IMR-90 (cell line): ENCODE measurements at regions not wholly inside any gene's neighbourhood (a gene's known extent, or its start where the extent isn't known, plus 50 kb on each side); places are given as distances from the start of the nearest gene placed in this dataset.

Experiments
- ATAC-seq: fragments of 200-7000 bp; cut with Tn5 transposase; 2 replicates; pipeline ENCODE4 v1.9.1; 2020; ENCODE audit warnings: low read depth, mild to moderate bottlenecking, moderate library complexity
- BruUV-seq: library from RNA; stranded (reverse); fragments of 400-500 nt; replicated peaks from 2 replicates; lab custom pipeline; 2021; lab: Mats Ljungman, UMichigan
- CTCF ChIA-PET: fragments of 300-600 bp; formaldehyde crosslinking; extraction: SDS; loops from one replicate; lab custom pipeline; 2021; ENCODE audit warnings: antibody characterized with exemption; lab: Yijun Ruan, JAX
- POLR2A ChIA-PET: fragments of 300-600 bp; sonication (Branson Sonifier 250); formaldehyde crosslinking; loops from one replicate; lab custom pipeline; 2022; ENCODE audit warnings: antibody characterized with exemption; ENCODE audit not compliant: unreplicated experiment; lab: Charles Lee
- DNase-seq: peaks from one replicate; pipeline ENCODE4 v3.0.0; 2013
- H2AFZ ChIP-seq: replicated peaks from 2 replicates; pipeline ENCODE3; 2013; ENCODE audit warnings: low read length, mild to moderate bottlenecking; ENCODE audit not compliant: poor library complexity
- H2AK5ac ChIP-seq: 2 replicates; pipeline ENCODE4 v1.6.1; 2013; ENCODE audit warnings: low read depth, low read length, inconsistent platforms
- H2AK9ac ChIP-seq: replicated peaks from 2 replicates; pipeline ENCODE3; 2013; ENCODE audit warnings: mild to moderate bottlenecking, low read depth, low read length, moderate library complexity; ENCODE audit not compliant: poor library complexity
- H2BK120ac ChIP-seq: 2 replicates; pipeline ENCODE4 v1.6.1; 2013; ENCODE audit warnings: low read depth, low read length, inconsistent platforms
- H2BK15ac ChIP-seq: 3 replicates; pipeline ENCODE4 v1.6.1; 2013; ENCODE audit warnings: low read depth, low read length, inconsistent platforms
- H2BK20ac ChIP-seq: 2 replicates; pipeline ENCODE4 v1.6.1; 2013; ENCODE audit warnings: low read depth, mild to moderate bottlenecking, inconsistent platforms, low read length, moderate library complexity
- H2BK5ac ChIP-seq: 2 replicates; pipeline ENCODE4 v1.6.1; 2013; ENCODE audit warnings: mild to moderate bottlenecking, low read depth, low read length, inconsistent platforms; ENCODE audit not compliant: poor library complexity, severe bottlenecking
- H3K14ac ChIP-seq: replicated peaks from 2 replicates; pipeline ENCODE4 v1.6.1; 2013; ENCODE audit warnings: low read depth, low read length, inconsistent platforms
- H3K18ac ChIP-seq: 2 replicates; pipeline ENCODE4 v1.6.1; 2013; ENCODE audit warnings: low read depth, low read length, control low read depth
- H3K23ac ChIP-seq: 2 replicates; pipeline ENCODE4 v1.6.1; 2013; ENCODE audit warnings: low read depth, low read length, inconsistent platforms
- H3K27ac ChIP-seq: 2 replicates; pipeline ENCODE4 v1.5.1; 2013; ENCODE audit warnings: mild to moderate bottlenecking, control low read depth, low read length; ENCODE audit not compliant: insufficient read depth
- H3K27me3 ChIP-seq: 2 replicates; pipeline ENCODE4 v1.6.1; 2013; ENCODE audit warnings: low read length; ENCODE audit not compliant: control insufficient read depth, insufficient read depth
- H3K36me3 ChIP-seq: 2 replicates; pipeline ENCODE4 v1.6.1; 2013; ENCODE audit warnings: low read length, mixed read lengths; ENCODE audit not compliant: control insufficient read depth, insufficient read depth
- H3K4ac ChIP-seq: 2 replicates; pipeline ENCODE4 v1.6.1; 2013; ENCODE audit warnings: low read depth, low read length, inconsistent platforms
- H3K4me1 ChIP-seq: 2 replicates; pipeline ENCODE4 v1.6.1; 2013; ENCODE audit warnings: low read length, mixed read lengths; ENCODE audit not compliant: control insufficient read depth, insufficient read depth
- H3K4me2 ChIP-seq: 2 replicates; pipeline ENCODE4 v1.6.1; 2013; ENCODE audit warnings: low read depth, mild to moderate bottlenecking, control low read depth, low read length, moderate library complexity
- H3K4me3 ChIP-seq: 2 replicates; pipeline ENCODE4 v1.5.1; 2013; ENCODE audit warnings: low read depth, mild to moderate bottlenecking, control low read depth, low read length, moderate library complexity; ENCODE audit not compliant: insufficient read depth
- H3K56ac ChIP-seq: 2 replicates; pipeline ENCODE4 v1.6.1; 2013; ENCODE audit warnings: low read length, inconsistent platforms; ENCODE audit not compliant: insufficient read depth; ENCODE audit errors: extremely low read depth
- H3K79me1 ChIP-seq, 2 experiments: 2 replicates each; pipeline ENCODE4 v1.6.1; 2013; ENCODE audit warnings: low read length in 2 of 2, inconsistent platforms in 1 of 2, low read depth in 1 of 2
- H3K9ac ChIP-seq: 2 replicates; pipeline ENCODE4 v1.6.1; 2013; ENCODE audit warnings: low read depth, low read length, control low read depth
- H3K9me1 ChIP-seq: 2 replicates; pipeline ENCODE4 v1.6.1; 2013; ENCODE audit warnings: low read length, inconsistent platforms; ENCODE audit not compliant: insufficient read depth
- H3K9me3 ChIP-seq: 2 replicates; pipeline ENCODE4 v1.6.1; 2013; ENCODE audit warnings: low read length; ENCODE audit not compliant: control insufficient read depth, insufficient read depth
- H4K20me1 ChIP-seq: 2 replicates; pipeline ENCODE4 v1.6.1; 2013; ENCODE audit warnings: low read length, inconsistent platforms; ENCODE audit not compliant: insufficient read depth
- H4K5ac ChIP-seq: 2 replicates; pipeline ENCODE4 v1.6.1; 2013; ENCODE audit warnings: mild to moderate bottlenecking, low read depth, low read length, control low read depth
- H4K8ac ChIP-seq, 2 experiments: 2 replicates each; pipeline ENCODE4 v1.6.1; 2013; ENCODE audit warnings: low read depth in 2 of 2, low read length in 2 of 2, control low read depth in 1 of 2, inconsistent platforms in 1 of 2
- H4K91ac ChIP-seq: 2 replicates; pipeline ENCODE4 v1.6.1; 2013; ENCODE audit warnings: low read depth, low read length, inconsistent platforms; ENCODE audit not compliant: insufficient read depth
- BHLHE40 ChIP-seq: fragments of 150-350 bp; IDR thresholded peaks from 2 replicates; pipeline ENCODE4 v1.6.1; 2016; ENCODE audit warnings: mild to moderate bottlenecking, low read depth, low read length
- CEBPB ChIP-seq: IDR thresholded peaks from 2 replicates; pipeline ENCODE4 v1.6.1; 2012; ENCODE audit warnings: low read depth, low read length, improper control_type of control experiment
- CHD1 ChIP-seq: IDR thresholded peaks from 2 replicates; pipeline ENCODE4 v1.6.1; 2012; ENCODE audit warnings: low read depth, low read length, improper control_type of control experiment
- FOS ChIP-seq: fragments of 150-350 bp; IDR thresholded peaks from 2 replicates; pipeline ENCODE4 v1.6.1; 2016; ENCODE audit warnings: low read depth, low read length
- MAFK ChIP-seq: IDR thresholded peaks from 2 replicates; pipeline ENCODE4 v1.6.1; 2012; ENCODE audit warnings: low read depth, low read length, improper control_type of control experiment
- MAZ ChIP-seq: IDR thresholded peaks from 2 replicates; pipeline ENCODE4 v1.6.1; 2012; ENCODE audit warnings: low read depth, mild to moderate bottlenecking, low read length, improper control_type of control experiment, moderate library complexity, borderline replicate concordance
- MXI1 ChIP-seq: IDR thresholded peaks from 2 replicates; pipeline ENCODE4 v1.6.1; 2012; ENCODE audit warnings: low read depth, mild to moderate bottlenecking, low read length, moderate library complexity, borderline replicate concordance
- NFE2L2 ChIP-seq: fragments of 150-350 bp; IDR thresholded peaks from 2 replicates; pipeline ENCODE4 v1.6.1; 2016; ENCODE audit warnings: low read depth, mild to moderate bottlenecking, low read length
- POLR2A ChIP-seq: IDR thresholded peaks from 2 replicates; pipeline ENCODE4 v1.6.1; 2012; ENCODE audit warnings: mild to moderate bottlenecking, low read depth, low read length
- RAD21 ChIP-seq: IDR thresholded peaks from 2 replicates; pipeline ENCODE4 v1.6.1; 2012; ENCODE audit warnings: low read length, improper control_type of control experiment
- RCOR1 ChIP-seq: IDR thresholded peaks from 2 replicates; pipeline ENCODE4 v1.6.1; 2012; ENCODE audit warnings: mild to moderate bottlenecking, low read length, improper control_type of control experiment; ENCODE audit not compliant: insufficient replicate concordance
- RFX5 ChIP-seq: IDR thresholded peaks from 2 replicates; pipeline ENCODE4 v1.8.0; 2012; ENCODE audit warnings: low read depth, mild to moderate bottlenecking, low read length, moderate library complexity
- SMC3 ChIP-seq: fragments of 150-350 bp; IDR thresholded peaks from 2 replicates; pipeline ENCODE4 v1.6.1; 2016; ENCODE audit warnings: low read depth, mild to moderate bottlenecking, antibody characterized with exemption, low read length, moderate library complexity
- WGBS, 2 experiments: methylation state at CpG; one replicate each; pipeline versions ENCODE4 v1.1.5 to v1.1.7; 2013; ENCODE audit warnings: missing lambda C conversion rate in 2 of 2; ENCODE audit not compliant: insufficient read length in 1 of 2; ENCODE audit errors: extremely low coverage in 2 of 2; 5-methylcytosine and 5-hydroxymethylcytosine counted together
- dilution Hi-C: fragments of 300-500 bp; cut with HindIII; formaldehyde crosslinking; loops from one replicate; pipeline ENCODE4 v1.14.3; 2018; ENCODE audit warnings: low sequenced_read_pairs; ENCODE audit not compliant: unreplicated experiment
- in situ Hi-C: fragments of 300-500 bp; cut with MboI; formaldehyde crosslinking; loops from 3 replicates; pipeline ENCODE4 v1.14.3; 2019; ENCODE audit warnings: low sequenced_read_pairs, inconsistent platforms, mixed read lengths
- intact Hi-C: fragments of 100-400 bp; cut with micrococcal nuclease; formaldehyde crosslinking; loops from 2 replicates; pipeline ENCODE4 v1.10.0; 2022
- TF ChIP-seq, protein P1 (sequence below): fragments of 150-350 bp; IDR thresholded peaks from 2 replicates; pipeline ENCODE4 v1.6.1; 2017; ENCODE audit warnings: mild to moderate bottlenecking, antibody characterized with exemption, low read length, low read depth
- TF ChIP-seq, protein P2 (sequence below): conservative IDR thresholded peaks from 2 replicates; pipeline ENCODE4 v1.5.1; 2012; ENCODE audit warnings: mild to moderate bottlenecking, low read depth, low read length, improper control_type of control experiment

GRCh38 chr10:131774681-131775085, 126.1 kb upstream of the PPP2R2D start:
- ATAC-seq (no peak), DNase-seq (no peak)
- Histone ChIP-seq H2BK20ac (no peak overlapping the region), H3K27me3 (no peaks in the 10 kb centered on the region), H3K4ac (no peak overlapping the region), H3K23ac (no peak overlapping the region), H4K20me1 (no peaks in the 10 kb centered on the region), H3K9me3 (peaks cover 70% of the 10 kb centered on the region), H2BK15ac (no peak overlapping the region), H3K79me1 (no peaks in the 10 kb centered on the region), H3K9ac (no peak overlapping the region), H3K36me3 (no peaks in the 10 kb centered on the region), H3K14ac (no peak overlapping the region), H4K91ac (no peak overlapping the region), H3K9me1 (no peaks in the 10 kb centered on the region), H4K8ac (no peak overlapping the region), H2AK9ac (no peak overlapping the region), H3K4me2 (no peak overlapping the region), H2AFZ (no peak overlapping the region), H3K27ac (no peak overlapping the region), H2AK5ac (no peak overlapping the region), H2BK120ac (no peak overlapping the region), H3K4me1 (no peaks in the 10 kb centered on the region), H3K56ac (no peak overlapping the region), H3K18ac (no peak overlapping the region), H2BK5ac (no peak overlapping the region), H3K4me3 (no peak overlapping the region), H4K5ac (no peak overlapping the region)
- no TSS peak for BruUV-seq
- ChIA-PET POLR2A (interaction anchor here (0.6 kb wide), 1 partner anchor 9 kb away, joined by 3 read pairs; no protein-coding TSS in a partner anchor), CTCF (no interaction called here)
- WGBS, 2 experiments = 43% methylated on average over 6 of the region's 17 CpGs; no CpG with 5 or more reads in 1 of the 2 experiments
- intact Hi-C loops = no loop called here
- dilution Hi-C loops = no loop called here
- in situ Hi-C loops = no loop called here
- TF ChIP-seq RCOR1 = no peak
- no peak for TF ChIP-seq CHD1
- TF ChIP-seq, protein P1, sequence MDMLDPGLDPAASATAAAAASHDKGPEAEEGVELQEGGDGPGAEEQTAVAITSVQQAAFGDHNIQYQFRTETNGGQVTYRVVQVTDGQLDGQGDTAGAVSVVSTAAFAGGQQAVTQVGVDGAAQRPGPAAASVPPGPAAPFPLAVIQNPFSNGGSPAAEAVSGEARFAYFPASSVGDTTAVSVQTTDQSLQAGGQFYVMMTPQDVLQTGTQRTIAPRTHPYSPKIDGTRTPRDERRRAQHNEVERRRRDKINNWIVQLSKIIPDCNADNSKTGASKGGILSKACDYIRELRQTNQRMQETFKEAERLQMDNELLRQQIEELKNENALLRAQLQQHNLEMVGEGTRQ = no peak
- TF ChIP-seq CEBPB = no peak
- no peak for TF ChIP-seq MXI1
- no peak for TF ChIP-seq RAD21
- TF ChIP-seq SMC3 = no peak
- TF ChIP-seq MAZ = no peak
- no peak for TF ChIP-seq POLR2A
- no peak for TF ChIP-seq BHLHE40
- TF ChIP-seq, protein P2, sequence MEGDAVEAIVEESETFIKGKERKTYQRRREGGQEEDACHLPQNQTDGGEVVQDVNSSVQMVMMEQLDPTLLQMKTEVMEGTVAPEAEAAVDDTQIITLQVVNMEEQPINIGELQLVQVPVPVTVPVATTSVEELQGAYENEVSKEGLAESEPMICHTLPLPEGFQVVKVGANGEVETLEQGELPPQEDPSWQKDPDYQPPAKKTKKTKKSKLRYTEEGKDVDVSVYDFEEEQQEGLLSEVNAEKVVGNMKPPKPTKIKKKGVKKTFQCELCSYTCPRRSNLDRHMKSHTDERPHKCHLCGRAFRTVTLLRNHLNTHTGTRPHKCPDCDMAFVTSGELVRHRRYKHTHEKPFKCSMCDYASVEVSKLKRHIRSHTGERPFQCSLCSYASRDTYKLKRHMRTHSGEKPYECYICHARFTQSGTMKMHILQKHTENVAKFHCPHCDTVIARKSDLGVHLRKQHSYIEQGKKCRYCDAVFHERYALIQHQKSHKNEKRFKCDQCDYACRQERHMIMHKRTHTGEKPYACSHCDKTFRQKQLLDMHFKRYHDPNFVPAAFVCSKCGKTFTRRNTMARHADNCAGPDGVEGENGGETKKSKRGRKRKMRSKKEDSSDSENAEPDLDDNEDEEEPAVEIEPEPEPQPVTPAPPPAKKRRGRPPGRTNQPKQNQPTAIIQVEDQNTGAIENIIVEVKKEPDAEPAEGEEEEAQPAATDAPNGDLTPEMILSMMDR = no peak
- no peak for TF ChIP-seq FOS
- TF ChIP-seq RFX5 = no peak
- TF ChIP-seq NFE2L2 = no peak
- no peak for TF ChIP-seq MAFK
